HEK293 (cell line): ENCODE measurements at regions not wholly inside any gene's neighbourhood (a gene's known extent, or its start where the extent isn't known, plus 50 kb on each side); places are given as distances from the start of the nearest gene placed in this dataset.

Source experiments
- CTCF ChIA-PET: fragments of 350-600 bp; formaldehyde crosslinking; extraction: SDS; loops from one replicate; lab custom pipeline; 2021; ENCODE audit warnings: antibody characterized with exemption; lab: Yijun Ruan, JAX
- POLR2A ChIA-PET: fragments of 300-600 bp; formaldehyde crosslinking; extraction: SDS; loops from one replicate; lab custom pipeline; 2020; ENCODE audit warnings: antibody characterized with exemption, inconsistent platforms; lab: Yijun Ruan, JAX
- H3K27ac ChIP-seq: fragments of 200-500 bp; sonication (Bioruptor generic); 2 replicates; pipeline ENCODE4 v1.5.1; 2014; ENCODE audit warnings: low read depth, low read length, control low read depth, inconsistent platforms; ENCODE audit errors: extremely low read depth
- H3K36me3 ChIP-seq, 2 experiments: fragments of 200-500 bp in 1 of 2; sonication (Bioruptor generic) in 1 of 2; 1 replicate in 1 of 2; 2 replicates in 1 of 2; pipeline ENCODE4 v1.5.1; 2014 to 2017; ENCODE audit warnings: inconsistent platforms in 2 of 2, low read length in 2 of 2; ENCODE audit not compliant: control insufficient read depth in 2 of 2, insufficient read depth in 1 of 2
- H3K4me1 ChIP-seq: fragments of 200-500 bp; sonication (Bioruptor generic); 2 replicates; pipeline ENCODE4 v1.5.1; 2014; ENCODE audit warnings: mild to moderate bottlenecking, low read length, inconsistent platforms; ENCODE audit not compliant: control insufficient read depth, insufficient read depth
- H3K4me3 ChIP-seq: 2 replicates; pipeline ENCODE4 v1.5.1; 2011; ENCODE audit warnings: low read depth, mild to moderate bottlenecking, control low read depth, low read length, moderate library complexity
- H3K9me3 ChIP-seq: fragments of 200-500 bp; sonication (Bioruptor generic); 2 replicates; pipeline ENCODE4 v1.5.1; 2014; ENCODE audit warnings: low read depth, low read length, inconsistent platforms; ENCODE audit not compliant: control insufficient read depth, insufficient read depth
- BCL11A ChIP-seq: fragments of 450-650 bp; formaldehyde crosslinking; IDR thresholded peaks from 2 replicates; pipeline ENCODE4 v1.5.1; 2016; ENCODE audit warnings: low read depth, missing biosample characterization, missing genetic modification characterization
- FEZF1 ChIP-seq: fragments of 450-650 bp; formaldehyde crosslinking; IDR thresholded peaks from 2 replicates; pipeline ENCODE4 v1.5.1; 2016; ENCODE audit warnings: missing biosample characterization, missing genetic modification characterization
- TRIM28 ChIP-seq: IDR thresholded peaks from 2 replicates; pipeline ENCODE4 v1.6.1; 2011; ENCODE audit warnings: low read length, control low read depth, borderline replicate concordance
- ZNF37A ChIP-seq: fragments of 450-650 bp; IDR thresholded peaks from 2 replicates; pipeline ENCODE4 v1.5.1; 2018; ENCODE audit warnings: missing biosample characterization, missing genetic modification characterization
- ZNF416 ChIP-seq: fragments of 450-650 bp; formaldehyde crosslinking; IDR thresholded peaks from 2 replicates; pipeline ENCODE4 v1.5.1; 2016; ENCODE audit warnings: missing biosample characterization, missing genetic modification characterization
- ZNF530 ChIP-seq: fragments of 450-650 bp; formaldehyde crosslinking; IDR thresholded peaks from 2 replicates; pipeline ENCODE4 v1.5.1; 2016; ENCODE audit warnings: low read depth, missing biosample characterization, missing genetic modification characterization
- ZNF626 ChIP-seq: fragments of 450-650 bp; sonication (Bioruptor Pico); formaldehyde crosslinking; IDR thresholded peaks from 2 replicates; pipeline ENCODE4 v1.5.1; 2018; ENCODE audit warnings: missing biosample characterization, missing genetic modification characterization, inconsistent platforms
- ZNF654 ChIP-seq: fragments of 450-650 bp; formaldehyde crosslinking; IDR thresholded peaks from 2 replicates; pipeline ENCODE4 v1.5.1; 2016; ENCODE audit warnings: low read depth, missing biosample characterization, missing genetic modification characterization
- ZNF664 ChIP-seq: fragments of 450-650 bp; formaldehyde crosslinking; IDR thresholded peaks from 2 replicates; pipeline ENCODE4 v1.5.1; 2016; ENCODE audit warnings: missing biosample characterization, missing genetic modification characterization
- ZNF768 ChIP-seq: fragments of 450-650 bp; formaldehyde crosslinking; IDR thresholded peaks from 2 replicates; pipeline ENCODE4 v1.5.1; 2018; ENCODE audit warnings: missing biosample characterization, mild to moderate bottlenecking, missing genetic modification characterization
- TF ChIP-seq, protein P1 (sequence below): fragments of 450-650 bp; formaldehyde crosslinking; IDR thresholded peaks from 2 replicates; pipeline ENCODE4 v1.5.1; 2017; ENCODE audit warnings: missing biosample characterization, missing genetic modification characterization
- TF ChIP-seq, protein P2 (sequence below): fragments of 450-650 bp; formaldehyde crosslinking; IDR thresholded peaks from 2 replicates; pipeline ENCODE4 v1.5.1; 2016; ENCODE audit warnings: missing biosample characterization, missing genetic modification characterization
- TF ChIP-seq, protein P3 (sequence below): fragments of 450-650 bp; formaldehyde crosslinking; IDR thresholded peaks from 2 replicates; pipeline ENCODE4 v1.5.1; 2016; ENCODE audit warnings: missing biosample characterization, missing genetic modification characterization

DNA sequence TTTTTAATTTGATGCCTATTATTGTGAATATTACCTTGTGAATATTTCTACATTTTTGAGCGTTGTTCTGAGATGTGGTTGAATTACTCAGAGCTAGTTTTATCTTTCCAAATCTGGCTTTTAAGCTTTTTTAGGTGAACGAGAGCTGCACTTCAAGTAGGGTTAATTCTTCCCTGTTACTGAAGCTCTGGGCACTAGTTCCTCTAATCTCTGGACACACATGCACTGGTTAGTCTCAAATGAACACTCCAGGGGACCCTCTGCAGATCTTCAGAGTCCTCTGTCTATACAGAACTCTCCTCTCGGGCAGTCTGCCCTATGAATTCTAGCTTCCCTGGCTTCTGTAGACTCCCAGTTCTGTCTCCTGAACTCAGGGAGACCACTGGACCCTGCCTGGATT, 237.5 kb upstream of the TBC1D5 start:
- ChIA-PET CTCF (interaction anchor here (0.9 to 1.1 kb wide), 2 partner anchors 13 to 138 kb away, joined by 3 read pairs; no protein-coding TSS in a partner anchor), POLR2A (no interaction called here)
- H3K9me3 ChIP-seq: no peaks in the 10 kb centered on the region
- no peak overlapping the region for H3K27ac ChIP-seq
- TF ChIP-seq ZNF37A (no peak), ZNF530 (no peak), ZNF664 (tag by site-specific recombination) (no peak), TRIM28 (no peak), FEZF1 (tag by site-specific recombination) (no peak)
- TF ChIP-seq, protein P1, sequence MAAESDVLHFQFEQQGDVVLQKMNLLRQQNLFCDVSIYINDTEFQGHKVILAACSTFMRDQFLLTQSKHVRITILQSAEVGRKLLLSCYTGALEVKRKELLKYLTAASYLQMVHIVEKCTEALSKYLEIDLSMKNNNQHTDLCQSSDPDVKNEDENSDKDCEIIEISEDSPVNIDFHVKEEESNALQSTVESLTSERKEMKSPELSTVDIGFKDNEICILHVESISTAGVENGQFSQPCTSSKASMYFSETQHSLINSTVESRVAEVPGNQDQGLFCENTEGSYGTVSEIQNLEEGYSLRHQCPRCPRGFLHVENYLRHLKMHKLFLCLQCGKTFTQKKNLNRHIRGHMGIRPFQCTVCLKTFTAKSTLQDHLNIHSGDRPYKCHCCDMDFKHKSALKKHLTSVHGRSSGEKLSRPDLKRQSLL: no peak
- no peaks in the 10 kb centered on the region for H3K36me3 ChIP-seq
- H3K4me1 ChIP-seq: no peaks in the 10 kb centered on the region
- no peak overlapping the region for H3K4me3 ChIP-seq

DNA sequence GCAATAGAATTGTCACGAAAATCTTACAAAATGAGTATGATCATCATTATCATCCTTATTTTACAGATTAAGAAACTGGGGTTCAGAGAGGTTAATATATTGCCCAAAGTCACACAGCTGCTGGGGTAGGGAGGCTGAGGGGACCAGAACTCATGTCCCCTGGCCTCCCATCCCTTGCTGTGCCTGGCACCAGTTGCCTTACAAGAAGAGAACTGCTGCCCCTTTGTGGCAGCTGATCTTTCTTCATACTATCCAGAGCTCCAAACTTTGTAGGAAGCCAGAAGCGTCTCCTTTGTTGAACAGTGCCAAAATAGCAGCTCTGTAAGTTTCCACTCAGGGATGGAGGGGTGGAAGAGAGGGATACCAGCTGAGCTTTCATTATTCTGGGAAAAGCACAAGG, 236.8 kb upstream of the TBC1D5 start:
- Histone ChIP-seq H3K4me3 (no peak overlapping the region), H3K36me3 (no peaks in the 10 kb centered on the region), H3K4me1 (no peaks in the 10 kb centered on the region), H3K9me3 (no peaks in the 10 kb centered on the region), H3K27ac (no peak overlapping the region)
- ChIA-PET POLR2A (interaction anchor here (0.6 kb wide), 1 partner anchor 214 kb away, joined by 3 read pairs; no protein-coding TSS in a partner anchor), CTCF (interaction anchor here (0.9 to 1.1 kb wide), 2 partner anchors 13 to 138 kb away, joined by 3 read pairs; no protein-coding TSS in a partner anchor)
- TF ChIP-seq, protein P2, sequence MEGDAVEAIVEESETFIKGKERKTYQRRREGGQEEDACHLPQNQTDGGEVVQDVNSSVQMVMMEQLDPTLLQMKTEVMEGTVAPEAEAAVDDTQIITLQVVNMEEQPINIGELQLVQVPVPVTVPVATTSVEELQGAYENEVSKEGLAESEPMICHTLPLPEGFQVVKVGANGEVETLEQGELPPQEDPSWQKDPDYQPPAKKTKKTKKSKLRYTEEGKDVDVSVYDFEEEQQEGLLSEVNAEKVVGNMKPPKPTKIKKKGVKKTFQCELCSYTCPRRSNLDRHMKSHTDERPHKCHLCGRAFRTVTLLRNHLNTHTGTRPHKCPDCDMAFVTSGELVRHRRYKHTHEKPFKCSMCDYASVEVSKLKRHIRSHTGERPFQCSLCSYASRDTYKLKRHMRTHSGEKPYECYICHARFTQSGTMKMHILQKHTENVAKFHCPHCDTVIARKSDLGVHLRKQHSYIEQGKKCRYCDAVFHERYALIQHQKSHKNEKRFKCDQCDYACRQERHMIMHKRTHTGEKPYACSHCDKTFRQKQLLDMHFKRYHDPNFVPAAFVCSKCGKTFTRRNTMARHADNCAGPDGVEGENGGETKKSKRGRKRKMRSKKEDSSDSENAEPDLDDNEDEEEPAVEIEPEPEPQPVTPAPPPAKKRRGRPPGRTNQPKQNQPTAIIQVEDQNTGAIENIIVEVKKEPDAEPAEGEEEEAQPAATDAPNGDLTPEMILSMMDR (tag by site-specific recombination): peak; percentile 38; the same call in 1 of the 2 replicates
- TF ChIP-seq BCL11A (tag by site-specific recombination) (no peak), ZNF654 (peak; percentile 31), ZNF768 (peak; percentile 84)
- TF ChIP-seq, protein P3, sequence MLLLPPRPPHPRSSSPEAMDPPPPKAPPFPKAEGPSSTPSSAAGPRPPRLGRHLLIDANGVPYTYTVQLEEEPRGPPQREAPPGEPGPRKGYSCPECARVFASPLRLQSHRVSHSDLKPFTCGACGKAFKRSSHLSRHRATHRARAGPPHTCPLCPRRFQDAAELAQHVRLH (tag by site-specific recombination): 0 out of 2 replicates have a peak, but pooled peaks have one; percentile 29
- TF ChIP-seq, all 188 proteins: peak for 4

DNA sequence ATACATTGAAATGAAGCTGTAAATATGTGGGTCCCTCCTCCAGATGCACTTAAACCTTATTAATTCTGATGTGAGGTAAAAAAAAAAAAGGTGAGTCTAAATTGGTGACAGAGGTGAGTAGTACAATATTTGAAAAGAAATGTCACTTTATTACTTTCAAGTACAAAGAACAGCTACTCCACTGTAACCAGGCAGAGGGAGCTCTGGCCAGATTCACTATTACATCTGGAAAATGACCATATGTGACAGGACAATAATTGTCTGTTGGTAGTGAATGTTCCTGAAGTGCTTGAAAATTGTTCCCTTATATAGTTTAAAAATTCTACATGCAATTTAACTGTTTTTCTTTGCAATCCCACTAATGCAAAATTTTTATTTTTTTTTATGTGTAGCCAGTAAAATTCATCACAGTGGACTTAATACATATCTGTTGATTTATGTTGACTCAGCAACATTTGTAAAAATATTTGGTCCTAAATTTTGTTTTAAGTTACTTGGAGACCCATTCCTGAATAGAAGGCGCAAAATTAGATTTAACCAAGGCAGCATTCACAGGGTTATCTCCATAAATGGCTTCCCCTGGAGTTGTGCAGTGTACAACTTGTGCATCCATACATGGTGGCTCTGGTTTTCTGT, 231.9 kb upstream of the TBC1D5 start:
- no peak overlapping the region for H3K27ac ChIP-seq
- H3K4me1 ChIP-seq: peaks cover 10% of the 10 kb centered on the region
- ChIA-PET POLR2A (no interaction called here), CTCF (interaction anchor here (0.6 to 0.7 kb wide), 4 partner anchors 80 to 716 kb away, joined by 3 to 6 read pairs (median 4); no protein-coding TSS in a partner anchor)
- no peak overlapping the region for H3K4me3 ChIP-seq
- no peaks in the 10 kb centered on the region for H3K36me3 ChIP-seq
- TF ChIP-seq ZNF626 (tag by site-specific recombination) (0 out of 2 replicates have a peak, but pooled peaks have one; percentile 20), ZNF416 (tag by site-specific recombination) (no peak)
- no peaks in the 10 kb centered on the region for H3K9me3 ChIP-seq
